PFSK-1 (cell line): ENCODE measurements at regions not wholly inside any gene's neighbourhood (a gene's known extent, or its start where the extent isn't known, plus 50 kb on each side); places are given as distances from the start of the nearest gene placed in this dataset.

Experiments used
- FOXP2 ChIP-seq: optimal IDR thresholded peaks from 2 replicates; pipeline ENCODE3; 2011; ENCODE audit warnings: borderline replicate concordance, control low read depth, inconsistent platforms; ENCODE audit not compliant: insufficient read depth; ENCODE audit errors: extremely low read length, extremely low read depth
- POLR2AphosphoS5 ChIP-seq: IDR thresholded peaks from 2 replicates; pipeline ENCODE4 v1.6.1; 2012; ENCODE audit warnings: low read depth, mild to moderate bottlenecking, control low read depth, low read length, moderate library complexity
- SIN3A ChIP-seq: IDR thresholded peaks from 2 replicates; pipeline ENCODE4 v1.6.1; 2012; ENCODE audit warnings: mild to moderate bottlenecking, low read length, moderate library complexity, borderline replicate concordance; ENCODE audit not compliant: insufficient read depth
- TAF1 ChIP-seq: IDR thresholded peaks from 2 replicates; pipeline ENCODE4 v1.6.1; 2012; ENCODE audit warnings: low read length, control low read depth, borderline replicate concordance; ENCODE audit not compliant: insufficient read depth
- TF ChIP-seq, protein P1 (sequence below), 2 experiments: IDR thresholded peaks; 2 replicates each; pipeline versions ENCODE4 v1.6.1 to v1.8.0; 2011 to 2012; ENCODE audit warnings: low read depth in 2 of 2, low read length in 2 of 2, control low read depth in 1 of 2, inconsistent platforms in 1 of 2, mild to moderate bottlenecking in 1 of 2, moderate library complexity in 1 of 2; ENCODE audit not compliant: insufficient read depth in 1 of 2

DNA sequence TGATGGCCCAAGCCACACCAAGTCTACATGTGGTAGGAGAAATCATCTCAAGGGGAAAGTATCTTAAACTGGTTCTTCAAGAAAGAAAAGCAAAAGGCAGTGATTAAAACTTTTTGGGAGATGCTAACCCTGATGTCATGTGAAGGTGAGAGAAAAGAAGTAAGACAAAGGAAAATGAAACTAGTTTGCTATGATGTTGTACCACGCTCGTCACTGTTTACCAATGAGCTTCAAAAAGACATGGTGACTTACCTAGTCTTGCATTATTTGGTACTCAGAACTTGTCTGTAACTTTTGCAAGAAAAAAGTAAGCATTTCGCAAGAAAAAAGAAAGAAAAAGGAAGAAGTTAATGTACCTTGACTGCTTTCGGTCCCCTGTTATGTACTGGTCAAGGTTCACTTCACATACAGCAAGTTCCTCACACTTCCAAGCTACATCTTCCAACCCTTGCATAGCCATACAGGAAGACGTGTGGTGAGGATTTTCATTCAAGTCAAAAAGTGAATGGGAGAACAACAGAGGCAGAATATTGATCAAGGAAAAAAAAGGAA lies 739.3 kb downstream of the NR2F1-AS1 start:
- TF ChIP-seq TAF1 (no peak), SIN3A (no peak), FOXP2 (no peak), POLR2AphosphoS5 (no peak)
- TF ChIP-seq, protein P1, sequence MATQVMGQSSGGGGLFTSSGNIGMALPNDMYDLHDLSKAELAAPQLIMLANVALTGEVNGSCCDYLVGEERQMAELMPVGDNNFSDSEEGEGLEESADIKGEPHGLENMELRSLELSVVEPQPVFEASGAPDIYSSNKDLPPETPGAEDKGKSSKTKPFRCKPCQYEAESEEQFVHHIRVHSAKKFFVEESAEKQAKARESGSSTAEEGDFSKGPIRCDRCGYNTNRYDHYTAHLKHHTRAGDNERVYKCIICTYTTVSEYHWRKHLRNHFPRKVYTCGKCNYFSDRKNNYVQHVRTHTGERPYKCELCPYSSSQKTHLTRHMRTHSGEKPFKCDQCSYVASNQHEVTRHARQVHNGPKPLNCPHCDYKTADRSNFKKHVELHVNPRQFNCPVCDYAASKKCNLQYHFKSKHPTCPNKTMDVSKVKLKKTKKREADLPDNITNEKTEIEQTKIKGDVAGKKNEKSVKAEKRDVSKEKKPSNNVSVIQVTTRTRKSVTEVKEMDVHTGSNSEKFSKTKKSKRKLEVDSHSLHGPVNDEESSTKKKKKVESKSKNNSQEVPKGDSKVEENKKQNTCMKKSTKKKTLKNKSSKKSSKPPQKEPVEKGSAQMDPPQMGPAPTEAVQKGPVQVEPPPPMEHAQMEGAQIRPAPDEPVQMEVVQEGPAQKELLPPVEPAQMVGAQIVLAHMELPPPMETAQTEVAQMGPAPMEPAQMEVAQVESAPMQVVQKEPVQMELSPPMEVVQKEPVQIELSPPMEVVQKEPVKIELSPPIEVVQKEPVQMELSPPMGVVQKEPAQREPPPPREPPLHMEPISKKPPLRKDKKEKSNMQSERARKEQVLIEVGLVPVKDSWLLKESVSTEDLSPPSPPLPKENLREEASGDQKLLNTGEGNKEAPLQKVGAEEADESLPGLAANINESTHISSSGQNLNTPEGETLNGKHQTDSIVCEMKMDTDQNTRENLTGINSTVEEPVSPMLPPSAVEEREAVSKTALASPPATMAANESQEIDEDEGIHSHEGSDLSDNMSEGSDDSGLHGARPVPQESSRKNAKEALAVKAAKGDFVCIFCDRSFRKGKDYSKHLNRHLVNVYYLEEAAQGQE (IDR thresholded peaks at IDR 0.05; ENCODE audit: insufficient read depth in 1 of 2, low read depth in 2 of 2, low read length in 2 of 2), result no peak

DNA sequence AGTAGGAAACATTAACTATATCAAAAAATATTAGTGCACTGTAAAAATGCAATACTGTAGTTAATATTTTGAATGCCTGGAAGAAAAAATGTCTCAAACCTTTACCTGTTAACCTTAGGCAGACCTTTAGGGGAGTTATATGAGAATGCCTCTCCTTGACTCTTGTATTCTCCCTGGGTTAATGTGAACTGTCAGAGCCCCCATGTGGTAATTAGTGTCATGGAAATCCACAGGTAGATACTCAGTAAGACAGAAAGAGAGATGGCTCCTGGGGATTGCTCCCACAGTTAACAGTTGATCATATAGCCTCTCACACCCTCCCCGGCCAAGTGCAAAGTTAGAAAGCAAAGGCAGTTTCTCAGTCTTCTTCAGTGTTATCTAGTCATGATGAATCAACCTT lies 742.8 kb downstream of the NR2F1-AS1 start:
- TF ChIP-seq, protein P1 (IDR thresholded peaks at IDR 0.05; ENCODE audit: insufficient read depth in 1 of 2, low read depth in 2 of 2, low read length in 2 of 2), result no peak
- TF ChIP-seq POLR2AphosphoS5 (no peak), TAF1 (no peak), FOXP2 (no peak), SIN3A (no peak)

DNA sequence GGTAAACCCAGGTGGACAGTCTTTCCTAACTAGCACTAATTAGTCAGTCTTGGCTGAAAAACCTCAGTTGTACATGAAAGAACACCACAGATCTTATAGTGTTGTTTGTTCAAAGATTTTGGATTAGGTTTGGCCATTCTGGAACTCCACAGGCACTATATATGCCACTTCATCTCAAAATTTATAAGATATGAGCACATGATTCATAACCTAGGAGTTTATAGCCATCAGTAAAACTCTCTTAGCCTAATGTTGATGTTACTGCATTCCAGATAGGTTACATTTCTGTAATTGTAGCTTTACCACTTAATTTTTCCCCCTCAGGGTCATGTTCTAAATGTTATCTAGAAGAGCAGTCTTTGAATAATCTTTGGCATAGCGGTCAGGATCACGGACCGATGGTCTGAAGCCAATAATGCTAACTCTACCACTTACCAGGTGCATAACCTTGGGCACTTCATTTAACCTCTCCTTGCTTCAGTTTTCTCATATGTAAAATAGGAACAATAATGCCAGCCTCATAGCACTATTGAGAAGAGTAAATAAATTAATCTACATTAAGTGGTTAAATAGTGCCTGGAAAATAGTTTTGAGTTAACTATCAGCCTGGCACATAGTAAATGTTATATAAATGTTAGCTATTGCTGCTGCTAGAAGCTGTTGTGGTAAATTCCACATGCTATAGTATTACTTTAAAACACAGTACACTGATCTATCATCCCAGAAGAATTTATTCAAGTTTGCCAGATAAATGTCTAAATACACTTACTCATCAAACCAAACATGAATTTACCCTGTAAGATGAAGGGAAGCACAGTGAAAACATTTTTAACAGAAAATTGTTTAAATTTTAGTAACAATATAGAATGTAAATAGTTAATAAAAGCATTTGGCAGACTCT lies 743.9 kb downstream of the NR2F1-AS1 start:
- no peak for TF ChIP-seq POLR2AphosphoS5
- no peak for TF ChIP-seq TAF1
- TF ChIP-seq FOXP2, result no peak
- TF ChIP-seq SIN3A, result no peak
- TF ChIP-seq, protein P1 (IDR thresholded peaks at IDR 0.05; ENCODE audit: insufficient read depth in 1 of 2, low read depth in 2 of 2, low read length in 2 of 2), result no peak

DNA sequence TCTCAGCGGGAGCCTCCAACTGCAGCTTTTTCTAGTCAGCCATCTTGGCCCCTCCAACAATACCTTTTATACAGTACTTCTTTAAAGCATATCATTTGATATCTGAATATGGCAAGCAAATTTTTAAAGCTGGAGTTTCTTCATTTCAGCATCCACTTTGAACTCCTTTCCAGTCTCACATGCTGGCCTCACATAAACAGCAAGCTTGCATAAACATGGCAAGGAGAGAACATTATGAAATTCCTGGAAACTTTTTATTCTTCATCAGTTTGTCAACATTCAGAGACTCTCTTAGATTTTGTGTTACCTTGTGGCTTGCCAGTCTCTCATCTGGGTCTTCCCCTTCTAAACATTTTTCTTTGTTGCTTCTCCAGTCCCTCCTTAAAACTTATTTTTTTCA lies 745.3 kb downstream of the NR2F1-AS1 start:
- TF ChIP-seq FOXP2 (no peak), POLR2AphosphoS5 (no peak), TAF1 (no peak), SIN3A (no peak)
- TF ChIP-seq, protein P1 (IDR thresholded peaks at IDR 0.05; ENCODE audit: insufficient read depth in 1 of 2, low read depth in 2 of 2, low read length in 2 of 2), result no peak
